GM19372 (cell line): ENCODE measurements at regions not wholly inside any gene's neighbourhood (a gene's known extent, or its start where the extent isn't known, plus 50 kb on each side); places are given as distances from the start of the nearest gene placed in this dataset.
"Not testable (repeated sequence)": the region's sequence is repeated elsewhere in the genome, so short reads cannot be mapped to it uniquely, and the experiment has no call there.

ENCODE experiments used
- ATAC-seq: cut with Tn5 transposase; IDR thresholded peaks from one replicate; pipeline ENCODE4 v1.9.1; 2021; ENCODE audit warnings: mild to moderate bottlenecking, low read depth, moderate library complexity; ENCODE audit not compliant: unreplicated experiment

DNA sequence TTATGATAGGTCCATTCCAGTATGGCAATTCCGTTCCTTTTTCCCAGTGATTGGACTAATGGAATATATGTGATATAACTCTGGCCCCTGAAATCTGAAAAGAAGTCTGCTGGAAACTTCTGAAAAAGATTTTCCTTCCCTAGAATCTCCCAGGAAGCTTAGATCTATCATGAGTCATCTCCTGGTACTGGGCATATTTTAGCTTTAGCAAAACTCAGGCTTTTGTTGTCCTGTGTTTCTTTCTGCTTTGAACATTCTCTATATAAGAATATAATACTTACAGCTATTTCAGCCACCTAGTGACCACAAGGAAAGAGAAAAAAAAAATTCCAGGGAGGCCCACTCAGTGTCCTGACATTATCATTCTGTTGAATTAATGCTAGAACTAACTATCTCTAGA is 597.2 kb upstream of the GRIA3 start:
- no peak for ATAC-seq

DNA sequence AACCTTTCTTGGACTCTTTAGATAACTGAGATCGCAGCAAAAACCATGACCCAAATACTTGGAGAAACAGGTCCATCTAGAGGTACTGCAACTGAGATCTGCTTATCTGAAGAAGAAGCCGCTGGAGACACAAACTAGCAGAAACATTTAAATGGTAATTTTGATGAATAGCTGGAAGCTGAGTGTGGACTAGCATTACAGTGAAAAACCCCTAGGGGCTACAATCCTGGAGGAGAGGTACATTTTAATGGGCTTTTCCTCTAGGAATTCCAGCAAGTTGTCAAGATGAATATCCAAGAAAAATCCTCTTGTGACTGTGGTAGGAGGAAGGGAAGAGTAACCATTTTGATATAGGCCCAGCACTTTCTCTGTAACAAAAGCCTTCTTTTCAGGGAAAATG is 592.5 kb upstream of the GRIA3 start:
- no peak for ATAC-seq

DNA sequence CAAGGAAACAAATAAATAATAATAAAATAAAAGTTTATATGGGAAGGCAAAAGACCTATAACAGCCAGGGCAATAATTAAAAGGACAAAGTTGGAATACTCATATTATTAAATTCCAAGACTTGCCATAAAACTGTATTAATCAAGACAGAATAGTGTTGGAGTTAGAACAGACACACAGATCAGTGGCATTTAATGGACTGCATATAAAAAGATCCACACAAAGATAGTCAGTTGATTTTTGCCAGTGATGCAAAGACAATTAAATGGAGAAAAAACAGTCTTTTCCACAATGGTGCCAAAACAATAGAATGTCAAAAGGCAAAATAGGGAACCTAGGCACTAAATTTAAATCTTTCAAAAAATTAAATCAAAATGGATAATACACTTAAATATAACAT is 587.1 kb upstream of the GRIA3 start:
- no peak for ATAC-seq

DNA sequence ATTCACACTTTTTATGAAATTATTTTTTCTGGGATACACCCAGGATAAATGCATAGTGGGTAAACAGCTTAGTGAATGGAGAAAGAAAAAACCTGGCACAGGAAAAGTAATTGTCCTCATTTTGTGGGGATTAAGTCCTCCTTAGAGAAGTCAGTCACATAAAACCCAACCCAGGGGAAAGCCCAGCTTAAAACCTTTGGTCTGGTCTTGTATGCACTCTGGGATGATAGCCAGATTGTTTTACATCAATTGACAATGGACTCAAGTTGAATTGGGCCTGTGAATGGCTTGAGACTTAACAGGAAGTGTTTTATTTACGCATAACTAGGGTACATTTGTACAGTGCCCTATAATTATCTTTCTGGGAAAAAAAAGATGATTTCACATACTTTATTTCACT is 561.3 kb upstream of the GRIA3 start:
- no peak for ATAC-seq

DNA sequence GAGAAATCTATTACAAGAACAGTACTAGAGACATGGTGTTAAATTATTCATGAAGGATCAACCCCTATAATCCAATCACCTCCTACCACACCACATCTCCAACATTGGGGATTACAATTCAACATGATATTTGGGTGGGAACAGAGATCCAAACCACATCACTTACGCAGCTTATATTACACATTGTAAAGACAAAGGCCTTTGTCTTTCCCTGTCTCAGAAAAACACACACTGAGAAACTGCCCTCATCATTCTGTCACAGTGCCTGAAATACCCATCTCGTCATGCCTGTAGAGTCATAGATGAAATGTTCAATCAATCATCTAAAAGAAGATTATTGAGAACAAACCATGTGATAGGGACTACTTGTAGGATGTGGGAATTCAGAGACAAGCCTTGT is 558.8 kb upstream of the GRIA3 start:
- no peak for ATAC-seq

DNA sequence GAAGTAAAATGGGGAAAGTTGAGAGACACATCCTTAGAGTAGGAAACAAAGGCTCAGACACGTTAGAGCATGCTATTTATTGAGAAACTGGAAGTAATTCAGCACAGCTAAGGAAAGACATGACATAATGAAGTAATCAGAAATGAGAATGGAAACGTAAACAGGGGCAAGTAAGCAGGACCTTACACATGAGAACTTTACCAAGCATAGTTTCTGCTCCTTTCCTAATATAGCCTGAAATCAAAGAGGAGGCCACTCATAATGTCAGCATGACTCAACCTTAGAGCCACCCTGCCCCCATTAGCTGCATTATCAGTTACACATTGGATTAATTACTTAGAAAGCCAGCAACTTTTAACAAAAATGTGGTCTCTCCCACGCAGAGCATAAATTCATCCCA is 558.3 kb upstream of the GRIA3 start:
- no peak for ATAC-seq

DNA sequence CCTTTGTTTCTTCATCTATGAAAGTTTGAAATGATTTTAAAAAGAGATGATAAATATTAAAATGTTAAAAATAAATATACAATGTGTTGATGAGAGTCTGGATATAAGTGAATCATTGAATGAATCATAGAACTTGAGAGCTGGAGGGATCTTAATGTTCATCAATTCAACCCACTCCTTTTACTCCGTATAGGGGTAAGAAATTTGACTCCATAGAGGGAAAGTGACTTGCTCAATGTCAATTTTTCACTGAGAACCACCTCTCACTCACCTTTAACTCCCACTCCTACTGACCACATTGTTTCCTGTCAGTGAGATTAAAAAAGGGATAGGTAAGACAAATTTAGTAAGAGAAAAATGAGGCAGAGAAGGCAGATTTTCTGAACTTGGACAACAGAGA is 557.2 kb upstream of the GRIA3 start:
- no peak for ATAC-seq

DNA sequence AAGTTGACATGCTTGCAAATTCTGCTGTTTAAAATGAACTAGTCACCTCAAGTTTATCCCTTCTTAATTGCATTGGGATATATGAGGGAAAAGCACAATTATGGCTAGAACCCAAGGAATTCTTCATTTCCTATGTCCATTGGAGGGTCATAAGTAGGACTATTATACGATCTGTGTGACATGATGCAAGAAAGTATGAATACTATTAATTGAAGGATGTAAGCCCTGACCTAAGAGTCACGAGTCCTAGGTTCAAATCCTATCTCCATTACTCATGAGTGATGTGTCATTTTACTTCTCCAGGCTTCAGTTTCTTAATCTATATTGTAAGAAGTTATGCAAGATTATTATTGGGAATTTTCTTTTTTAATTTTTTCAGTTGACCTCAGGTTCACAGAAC is 542.9 kb upstream of the GRIA3 start:
- ATAC-seq, result no peak

DNA sequence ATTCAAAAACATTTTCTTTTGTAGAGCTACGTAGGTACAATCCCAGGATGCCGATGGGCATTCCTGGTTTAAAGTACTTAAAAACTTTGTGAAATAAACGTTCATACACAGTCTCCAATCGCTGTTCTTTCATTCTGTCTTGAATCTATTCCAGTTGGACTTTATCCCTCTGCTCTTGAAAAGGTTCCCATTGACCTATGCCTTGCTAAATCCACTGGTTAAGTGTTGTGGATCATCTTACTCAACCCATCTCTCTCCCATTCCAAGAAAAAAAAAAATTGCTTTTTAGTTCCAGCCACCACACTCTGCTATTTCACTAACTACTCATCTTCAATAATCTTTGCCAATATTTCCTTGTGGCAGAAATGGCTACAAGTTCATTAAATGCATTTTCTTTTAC is 542.3 kb upstream of the GRIA3 start:
- ATAC-seq, result no peak

DNA sequence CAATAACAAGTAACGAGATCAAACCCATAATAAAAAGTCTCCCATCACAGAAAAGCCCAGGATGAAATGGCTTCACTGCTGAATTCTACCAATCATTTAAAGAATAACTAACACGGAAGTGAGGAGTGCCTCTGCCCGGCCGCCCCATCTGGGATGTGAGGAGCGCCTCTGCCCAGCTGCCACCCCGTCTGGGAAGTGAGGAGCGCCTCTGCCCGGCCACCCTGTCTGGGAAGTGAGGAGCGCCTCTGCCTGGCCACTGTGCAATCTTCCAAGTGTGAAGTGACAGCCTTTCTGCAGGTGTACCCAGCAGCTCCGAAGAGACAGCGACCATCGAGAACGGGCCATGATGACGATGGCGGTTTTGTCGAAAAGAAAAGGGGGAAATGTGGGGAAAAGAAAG is 528.8 kb upstream of the GRIA3 start:
- ATAC-seq, result not testable (repeated sequence)

DNA sequence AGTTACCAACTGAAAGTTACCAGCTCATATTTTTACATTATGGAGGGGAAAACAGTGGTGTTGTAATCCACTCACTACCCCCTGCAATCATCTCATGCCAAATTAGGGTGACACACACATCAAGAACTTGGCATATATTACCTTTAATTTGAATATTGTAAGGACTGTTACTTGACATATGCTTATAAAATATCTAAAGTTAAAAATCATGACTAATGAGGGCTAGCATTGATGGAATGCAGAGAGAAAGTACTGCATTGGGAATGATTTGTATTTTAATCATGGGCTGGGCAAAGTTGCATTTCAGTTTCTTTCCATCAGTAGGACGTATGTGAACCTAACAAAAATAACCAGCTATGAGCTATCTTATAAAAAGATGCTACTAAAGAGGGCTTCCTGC is 517.5 kb upstream of the GRIA3 start:
- no peak for ATAC-seq

DNA sequence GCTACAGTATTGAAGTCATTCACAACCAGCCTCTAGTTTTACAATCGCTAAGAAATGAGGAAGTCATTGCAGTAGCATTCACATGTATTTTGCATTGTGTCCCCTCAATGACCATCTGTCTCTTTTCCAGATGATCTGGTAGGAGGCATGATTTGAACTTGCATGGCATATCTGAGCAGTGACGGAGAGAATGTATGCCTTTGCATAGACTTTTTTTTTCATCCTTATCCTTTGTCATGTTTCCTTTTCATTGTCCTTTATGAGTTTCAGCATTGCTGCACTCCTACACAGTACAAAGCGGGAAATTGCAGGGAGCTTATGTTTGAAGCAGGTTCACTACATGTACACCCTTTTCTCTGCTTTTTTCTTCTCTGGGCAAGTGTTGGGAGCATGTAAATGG is 516.4 kb upstream of the GRIA3 start:
- ATAC-seq, result no peak

DNA sequence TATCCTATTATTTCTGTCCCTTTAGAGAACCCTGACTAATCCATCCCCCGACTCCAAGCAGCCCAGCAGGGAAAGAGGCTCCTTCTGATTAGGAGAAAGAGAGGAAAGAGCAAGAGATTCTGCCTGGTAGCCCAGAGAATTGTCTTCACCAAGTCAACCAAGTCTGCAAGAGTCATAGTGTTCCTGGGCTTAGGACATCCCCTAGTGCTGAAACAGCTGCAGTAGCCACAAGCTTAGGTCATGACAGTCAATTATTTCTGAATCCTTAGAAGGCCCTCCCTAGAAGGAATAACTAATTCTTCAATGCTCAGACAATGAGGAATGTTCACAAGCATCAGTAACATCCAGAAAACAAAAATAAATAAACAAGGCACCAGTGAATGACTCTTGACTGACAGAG is 480.3 kb upstream of the GRIA3 start:
- no peak for ATAC-seq

DNA sequence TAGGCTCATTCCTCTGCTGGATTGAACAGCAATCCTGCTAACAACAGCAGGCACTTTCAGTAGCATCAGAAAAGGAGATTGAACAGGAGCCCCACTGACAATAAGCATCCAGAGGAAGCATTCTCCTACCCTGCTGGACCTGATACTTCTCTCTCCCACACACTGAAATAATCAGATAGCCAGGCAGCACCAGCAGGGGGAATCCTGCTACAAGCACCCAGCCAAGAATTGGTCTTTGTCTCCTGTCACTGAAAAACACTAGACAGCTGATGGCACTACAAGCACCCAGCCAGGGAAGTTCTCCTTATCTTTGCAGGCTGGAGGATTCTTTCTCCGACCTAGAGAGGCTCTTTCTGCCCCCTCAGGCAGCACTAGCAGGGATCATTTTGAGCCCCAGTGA is 444.3 kb upstream of the GRIA3 start:
- ATAC-seq, result no peak

DNA sequence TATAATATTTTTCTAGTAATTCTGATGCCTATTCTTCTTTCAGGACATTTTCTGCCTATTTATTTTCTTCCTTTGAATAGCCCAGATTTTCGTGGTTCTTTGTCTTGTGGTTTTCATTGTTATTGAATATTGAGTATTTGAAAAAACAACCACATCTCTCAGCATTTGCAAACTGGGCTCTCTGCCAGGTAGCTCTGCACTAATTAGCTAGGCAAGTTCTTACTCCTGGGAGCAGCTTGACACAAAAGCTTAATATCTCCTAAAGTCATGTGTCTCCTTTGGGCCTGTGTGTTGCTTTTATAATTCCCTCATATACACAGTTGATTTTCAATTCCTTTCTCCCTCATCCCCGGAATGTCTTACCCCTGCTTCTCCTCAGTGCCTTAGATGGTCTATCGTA is 413.5 kb upstream of the GRIA3 start:
- no peak for ATAC-seq

DNA sequence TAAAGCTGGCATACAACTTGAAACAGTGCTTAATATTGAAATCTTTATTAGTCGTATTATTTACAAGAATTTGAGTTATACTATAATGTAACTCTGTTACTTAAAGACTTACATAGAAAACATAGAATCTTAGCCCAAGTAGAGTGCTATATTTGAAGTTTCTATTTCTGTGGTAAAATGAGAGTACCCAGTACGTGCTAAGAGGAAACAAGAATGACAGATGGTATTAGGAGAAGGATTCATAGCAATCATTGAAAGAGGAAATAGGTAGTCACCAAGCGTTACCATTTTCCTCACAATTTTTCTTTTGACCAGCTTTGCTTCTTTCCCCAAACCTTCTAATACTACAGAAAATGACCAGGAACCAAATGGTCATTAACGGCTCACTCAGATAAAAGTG is 412.1 kb upstream of the GRIA3 start:
- no peak for ATAC-seq

DNA sequence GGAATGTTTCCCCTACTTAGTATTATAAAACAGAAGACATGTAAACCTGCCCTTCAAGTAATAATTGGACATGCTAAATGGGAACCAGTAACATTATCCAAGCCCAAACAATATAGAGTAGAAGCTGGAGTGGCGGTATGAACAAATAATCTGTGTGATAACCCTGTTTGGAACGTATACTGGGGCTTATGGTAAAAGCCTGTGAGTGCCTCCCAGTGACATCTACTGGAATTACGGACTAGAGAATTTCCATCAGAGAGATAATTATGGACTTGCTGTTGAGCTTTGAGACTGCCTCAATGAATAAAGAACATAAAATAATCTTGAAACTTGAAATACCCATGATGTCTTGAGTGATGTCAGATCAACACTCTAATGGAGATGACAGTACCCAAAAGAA is 406.3 kb upstream of the GRIA3 start:
- ATAC-seq, result no peak

DNA sequence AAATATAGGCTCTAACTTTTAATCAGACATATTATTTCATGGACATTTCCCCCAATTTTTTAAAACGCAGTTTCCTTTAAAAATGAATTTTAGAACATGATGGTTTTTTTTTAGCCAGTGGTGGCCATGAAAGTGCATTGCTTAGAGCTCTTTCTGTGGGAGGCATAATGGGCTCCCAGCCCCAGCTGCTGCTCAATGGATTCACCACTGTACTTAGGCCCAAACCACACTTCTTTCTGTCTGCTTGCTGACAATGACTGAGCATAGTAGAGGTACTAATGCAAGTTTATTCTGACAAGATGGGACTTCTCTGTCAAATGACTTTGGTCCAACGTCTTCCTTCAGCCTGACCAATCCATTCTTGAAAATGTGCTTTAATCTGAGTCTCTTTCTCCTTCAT is 400.2 kb upstream of the GRIA3 start:
- ATAC-seq, result no peak

DNA sequence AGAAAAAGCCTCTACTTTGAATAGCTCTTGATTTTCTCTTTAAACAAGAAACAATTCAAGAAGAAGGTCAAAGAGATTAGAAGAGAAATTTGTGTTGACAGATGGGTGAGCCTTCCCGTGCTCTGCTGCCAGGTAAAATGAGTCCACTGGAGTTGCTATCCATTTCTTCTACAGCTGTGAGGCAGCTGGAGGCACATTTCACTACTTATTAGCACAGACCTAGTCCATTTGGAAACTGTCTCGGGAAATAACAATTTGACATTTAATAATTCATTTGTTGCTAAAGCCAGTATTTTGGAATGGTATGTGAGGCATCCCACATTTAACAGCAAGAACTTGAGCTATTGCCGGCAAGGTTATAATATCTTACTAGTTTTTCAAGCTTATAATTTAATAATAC is 396.8 kb upstream of the GRIA3 start:
- ATAC-seq, result no peak

DNA sequence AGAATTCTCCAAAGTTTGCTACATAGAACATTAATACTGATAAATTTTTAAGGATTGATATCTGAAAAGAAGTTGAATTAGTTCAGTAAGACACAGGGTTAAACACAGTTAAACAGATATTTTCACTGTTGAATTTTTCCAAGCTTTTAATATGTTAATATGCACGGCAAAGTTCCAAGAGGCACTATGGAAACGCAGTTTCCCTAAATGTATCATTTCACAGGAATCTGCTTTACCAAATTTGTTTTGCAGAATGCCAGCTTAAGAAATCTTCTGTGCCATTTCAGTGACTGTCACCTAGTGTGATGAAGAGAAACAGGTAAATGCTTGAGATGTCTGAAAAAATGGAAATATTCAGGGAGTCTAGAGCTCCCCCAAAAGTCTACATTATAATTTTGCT is 395.9 kb upstream of the GRIA3 start:
- ATAC-seq, result no peak

DNA sequence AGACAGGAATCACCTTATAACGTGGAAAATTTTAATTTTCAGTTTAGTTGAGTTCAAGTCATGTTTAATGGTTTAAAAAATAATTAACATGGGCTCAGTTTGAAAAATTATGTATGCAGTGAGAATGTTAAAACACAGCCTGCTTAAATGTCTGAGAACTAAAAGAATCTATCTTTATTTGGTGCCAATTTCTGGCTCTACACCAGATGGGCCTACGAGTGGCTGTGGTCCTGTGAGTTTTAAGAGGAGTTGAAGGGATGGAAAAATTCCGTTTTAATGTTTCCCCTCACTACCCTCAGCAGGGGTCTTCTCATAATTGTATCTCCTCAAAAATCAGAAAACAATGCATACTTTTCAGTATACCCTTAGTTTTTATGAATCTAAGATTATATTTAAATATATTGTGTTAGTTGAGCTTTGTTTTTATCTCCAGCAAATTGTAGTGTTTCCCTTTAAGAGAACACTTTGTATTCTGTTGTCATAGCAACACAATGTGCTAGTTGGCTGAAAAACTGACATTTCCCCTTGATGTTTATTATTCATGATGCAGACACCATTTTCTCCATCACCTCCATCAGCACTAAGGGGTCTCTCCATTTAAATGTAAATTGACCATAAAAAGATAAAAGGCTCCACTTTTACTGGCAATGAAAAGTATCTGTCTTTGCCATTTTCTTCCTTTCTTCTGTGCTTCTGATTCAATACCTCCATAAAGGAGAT is 393.5 kb upstream of the GRIA3 start:
- ATAC-seq, result no peak

DNA sequence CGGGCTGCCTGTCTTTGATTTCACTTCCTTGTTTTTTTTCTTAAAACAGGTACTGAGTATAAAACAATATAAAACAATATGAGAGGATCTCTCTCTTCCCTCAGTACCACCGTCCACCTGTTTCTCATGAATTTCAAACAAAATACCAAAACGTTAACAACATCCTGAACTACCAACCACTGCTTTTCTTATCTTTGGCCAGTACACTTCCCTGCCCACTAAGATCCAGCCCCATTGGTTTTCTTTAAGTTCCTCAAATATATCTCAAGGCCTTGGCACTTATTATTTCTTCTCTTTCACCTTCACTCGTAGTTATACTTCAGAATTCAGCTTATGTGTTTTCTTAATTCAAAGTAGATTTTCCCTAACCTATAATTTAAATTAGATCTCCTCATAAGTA is 370.2 kb upstream of the GRIA3 start:
- ATAC-seq, result no peak

DNA sequence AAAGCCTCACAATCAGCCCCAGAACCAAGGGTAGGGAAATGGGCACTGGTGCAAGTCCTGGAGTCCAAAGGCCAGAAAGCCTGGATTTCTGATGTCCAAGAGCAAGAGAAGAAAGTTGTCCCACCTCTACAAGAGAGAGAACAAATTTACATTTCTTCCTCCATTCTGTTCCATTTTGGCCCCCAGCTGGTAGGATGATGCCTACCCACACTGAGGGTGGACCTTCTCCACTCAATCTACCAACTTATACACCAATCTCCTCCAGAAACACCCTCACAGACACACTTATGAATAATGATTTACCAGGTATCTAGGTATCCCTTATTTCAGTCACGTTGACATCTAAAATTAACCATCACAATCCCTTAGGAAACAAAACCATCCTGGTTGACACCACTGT is 367.8 kb upstream of the GRIA3 start:
- ATAC-seq, result no peak
